ENCODE measurements at regions not wholly inside any gene's neighbourhood (a gene's known extent, or its start where the extent isn't known, plus 50 kb on each side); places are given as distances from the start of the nearest gene placed in this dataset.
A peak's percentile ranks its signal among the peaks of the same experiment; 100 is the strongest.

DNA sequence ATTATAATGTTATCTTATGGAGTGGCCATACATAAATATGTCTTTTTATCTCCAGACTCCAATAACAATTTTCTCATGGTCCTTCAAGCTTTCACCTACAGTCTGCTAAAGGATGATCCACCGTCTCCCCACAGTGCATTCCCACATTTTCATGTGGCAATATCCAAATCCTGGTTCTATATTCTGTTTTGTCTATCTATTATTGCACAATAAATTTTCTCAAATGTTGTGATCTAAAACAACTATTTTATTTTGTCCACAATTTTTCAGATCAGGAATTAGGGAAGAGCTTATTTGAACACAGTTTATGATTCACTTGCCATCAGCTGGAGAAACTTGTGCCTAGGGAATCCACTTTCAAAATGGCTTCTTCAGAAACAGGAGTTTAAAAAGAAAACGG, 614.4 kb upstream of the TMEFF2 start:
- no peak overlapping the region for H3K27ac ChIP-seq (ENCODE audit: low read depth in 2 of 2, low read length in 2 of 2)
- no peak for TF ChIP-seq CTCF (IDR thresholded peaks at IDR 0.05; ENCODE audit: borderline replicate concordance, extremely low read depth, insufficient read depth)

DNA sequence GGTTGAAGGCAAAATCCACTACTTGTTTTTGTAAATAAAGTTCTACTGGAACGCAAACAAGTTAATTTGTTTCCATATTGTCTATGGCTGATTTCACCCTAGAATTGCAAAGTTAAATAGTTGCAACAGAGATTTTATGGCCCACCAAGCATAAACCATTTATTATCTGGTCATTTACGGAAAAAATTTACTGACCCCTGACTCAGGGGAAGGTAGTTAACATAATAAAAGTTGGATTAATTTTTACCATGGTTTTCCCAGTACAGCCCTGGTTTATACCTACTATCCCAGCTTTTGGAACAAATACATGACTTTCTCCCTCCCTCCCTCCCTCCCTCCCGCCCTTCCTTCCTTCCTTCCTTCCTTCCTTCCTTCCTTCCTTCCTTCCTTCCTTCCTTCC, 588.9 kb upstream of the TMEFF2 start:
- H3K4me1 ChIP-seq (ENCODE audit: control insufficient read depth in 2 of 3, insufficient read depth in 2 of 3, low read depth in 1 of 3, low read length in 3 of 3) = no peaks in the 10 kb centered on the region
- H3K36me3 ChIP-seq (ENCODE audit: control insufficient read depth in 2 of 3, insufficient read depth in 3 of 3, low read length in 3 of 3) = no peaks in the 10 kb centered on the region
- no peak overlapping the region for H3K4me3 ChIP-seq (ENCODE audit: low read length in 3 of 3)
- no peak overlapping the region for H3K27ac ChIP-seq (ENCODE audit: low read depth in 2 of 2, low read length in 2 of 2)
- no peak for FAIRE-seq
- intact Hi-C loops (cut with DNase I) = no loop called here
- H3K9me3 ChIP-seq (ENCODE audit: control insufficient read depth in 2 of 3, insufficient read depth in 1 of 3, low read length in 3 of 3) = no peaks in the 10 kb centered on the region
- DNase-seq = peak in 2 of 5 donors; percentile 6 to 12
- no peak for TF ChIP-seq CTCF (IDR thresholded peaks at IDR 0.05; ENCODE audit: borderline replicate concordance, extremely low read depth, insufficient read depth)
- no peak overlapping the region for H3K9ac ChIP-seq (ENCODE audit: low read length in 3 of 3)
- H3K27me3 ChIP-seq (ENCODE audit: control insufficient read depth, insufficient read depth, low read length) = no peaks in the 10 kb centered on the region

More for the DNA sequence above, 614.4 kb upstream of the TMEFF2 start:
- FAIRE-seq (no peak), DNase-seq (no peak)
- Histone ChIP-seq H3K27me3 (ENCODE audit: control insufficient read depth, insufficient read depth, low read length) (no peaks in the 10 kb centered on the region), H3K9me3 (ENCODE audit: control insufficient read depth in 2 of 3, insufficient read depth in 1 of 3, low read length in 3 of 3) (peaks cover 0 to 2% (median 0%) of the 10 kb centered on the region in 3 donors), H3K4me1 (ENCODE audit: control insufficient read depth in 2 of 3, insufficient read depth in 2 of 3, low read depth in 1 of 3, low read length in 3 of 3) (no peaks in the 10 kb centered on the region), H3K9ac (ENCODE audit: low read length in 3 of 3) (no peak overlapping the region), H3K36me3 (ENCODE audit: control insufficient read depth in 2 of 3, insufficient read depth in 3 of 3, low read length in 3 of 3) (no peaks in the 10 kb centered on the region), H3K4me3 (ENCODE audit: low read length in 3 of 3) (no peak overlapping the region)
- intact Hi-C loops (cut with DNase I) = no loop called here

- H3K36me3 ChIP-seq (ENCODE audit: control insufficient read depth in 2 of 3, insufficient read depth in 3 of 3, low read length in 3 of 3) = no peaks in the 10 kb centered on the region
- FAIRE-seq (no peak), DNase-seq (no peak)
- no peaks in the 10 kb centered on the region for H3K27me3 ChIP-seq (ENCODE audit: control insufficient read depth, insufficient read depth, low read length)
- H3K4me1 ChIP-seq (ENCODE audit: control insufficient read depth in 2 of 3, insufficient read depth in 2 of 3, low read depth in 1 of 3, low read length in 3 of 3) = no peaks in the 10 kb centered on the region
- H3K4me3 ChIP-seq (ENCODE audit: low read length in 3 of 3) = no peak overlapping the region
- no peaks in the 10 kb centered on the region for H3K9me3 ChIP-seq (ENCODE audit: control insufficient read depth in 2 of 3, insufficient read depth in 1 of 3, low read length in 3 of 3)
- H3K9ac ChIP-seq (ENCODE audit: low read length in 3 of 3) = no peak overlapping the region
- no peak for TF ChIP-seq CTCF (IDR thresholded peaks at IDR 0.05; ENCODE audit: borderline replicate concordance, extremely low read depth, insufficient read depth)
- H3K27ac ChIP-seq (ENCODE audit: low read depth in 2 of 2, low read length in 2 of 2) = no peak overlapping the region
- intact Hi-C loops (cut with DNase I) = no loop called here
These were observed 580.9 kb upstream of the TMEFF2 start for GRCh38 chr2:192775459-192776262.
